Upper lobe of right lung (tissue), 1 donor: ENCODE measurements at regions not wholly inside any gene's neighbourhood (a gene's known extent, or its start where the extent isn't known, plus 50 kb on each side); places are given as distances from the start of the nearest gene placed in this dataset.

Experiments used
- ATAC-seq: fragments of 200-7000 bp; cut with Tn5 transposase; one replicate; pipeline ENCODE4 v1.9.1; 2020; ENCODE audit warnings: mild to moderate bottlenecking, moderate library complexity
- DNase-seq: peaks from one replicate; pipeline ENCODE4 v3.0.0-alpha.2; 2020
- H3K27ac ChIP-seq: fragments of 200-600 bp; one replicate; pipeline ENCODE4 v1.8.0; 2022
- H3K27me3 ChIP-seq: fragments of 200-600 bp; one replicate; pipeline ENCODE4 v1.8.0; 2022; ENCODE audit warnings: mild to moderate bottlenecking
- H3K36me3 ChIP-seq: fragments of 200-600 bp; one replicate; pipeline ENCODE4 v1.8.0; 2022
- H3K4me1 ChIP-seq: fragments of 200-600 bp; one replicate; pipeline ENCODE4 v1.8.0; 2022
- H3K4me3 ChIP-seq: fragments of 200-600 bp; one replicate; pipeline ENCODE4 v1.8.0; 2022; ENCODE audit warnings: mild to moderate bottlenecking
- H3K9me3 ChIP-seq: fragments of 200-600 bp; one replicate; pipeline ENCODE4 v1.8.0; 2022
- intact Hi-C: fragments of 100-400 bp; cut with DNase I; formaldehyde crosslinking; loops from one replicate; pipeline ENCODE4 v1.11.0; 2022
- TF ChIP-seq, protein P1 (sequence below): fragments of 200-600 bp; IDR thresholded peaks from one replicate; pipeline ENCODE4 v1.8.0; 2022; ENCODE audit warnings: antibody characterized with exemption
- donor health status: DM: no; HTN: yes; CAD: no; lungs with severe emphysema.

DNA sequence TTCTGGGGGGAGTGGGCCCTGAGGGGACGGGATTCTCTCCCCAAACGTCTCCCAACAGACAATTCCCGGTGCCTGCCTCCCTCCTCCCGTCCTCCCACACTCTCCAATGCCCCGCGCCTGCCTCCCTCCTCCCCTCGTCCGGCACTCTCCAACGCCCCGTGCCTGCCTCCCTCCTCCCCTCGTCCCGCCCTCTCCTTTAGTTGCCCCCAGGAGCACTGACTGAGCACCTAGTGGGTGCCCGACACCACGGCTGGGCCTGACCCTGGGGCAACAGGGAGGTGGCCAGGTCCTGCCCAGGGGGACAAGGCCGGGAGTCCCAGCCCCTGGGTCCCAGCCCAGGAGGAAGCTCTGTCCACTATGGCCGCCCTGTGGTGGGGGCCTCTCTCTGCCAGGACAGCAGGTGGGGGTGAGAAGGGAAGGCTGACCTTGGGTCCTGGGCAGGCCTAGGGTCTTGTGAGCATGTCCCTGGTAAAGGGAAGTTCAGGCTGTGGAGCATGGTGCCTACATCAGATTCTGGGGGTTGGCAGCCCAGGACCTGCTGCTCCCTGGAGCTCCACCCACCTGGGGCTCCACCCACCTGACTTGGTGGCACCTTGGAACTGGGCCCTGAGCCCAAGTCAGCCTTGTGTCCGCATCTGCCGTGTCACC is 942.3 kb downstream of the BRD1 start:
- TF ChIP-seq, protein P1, sequence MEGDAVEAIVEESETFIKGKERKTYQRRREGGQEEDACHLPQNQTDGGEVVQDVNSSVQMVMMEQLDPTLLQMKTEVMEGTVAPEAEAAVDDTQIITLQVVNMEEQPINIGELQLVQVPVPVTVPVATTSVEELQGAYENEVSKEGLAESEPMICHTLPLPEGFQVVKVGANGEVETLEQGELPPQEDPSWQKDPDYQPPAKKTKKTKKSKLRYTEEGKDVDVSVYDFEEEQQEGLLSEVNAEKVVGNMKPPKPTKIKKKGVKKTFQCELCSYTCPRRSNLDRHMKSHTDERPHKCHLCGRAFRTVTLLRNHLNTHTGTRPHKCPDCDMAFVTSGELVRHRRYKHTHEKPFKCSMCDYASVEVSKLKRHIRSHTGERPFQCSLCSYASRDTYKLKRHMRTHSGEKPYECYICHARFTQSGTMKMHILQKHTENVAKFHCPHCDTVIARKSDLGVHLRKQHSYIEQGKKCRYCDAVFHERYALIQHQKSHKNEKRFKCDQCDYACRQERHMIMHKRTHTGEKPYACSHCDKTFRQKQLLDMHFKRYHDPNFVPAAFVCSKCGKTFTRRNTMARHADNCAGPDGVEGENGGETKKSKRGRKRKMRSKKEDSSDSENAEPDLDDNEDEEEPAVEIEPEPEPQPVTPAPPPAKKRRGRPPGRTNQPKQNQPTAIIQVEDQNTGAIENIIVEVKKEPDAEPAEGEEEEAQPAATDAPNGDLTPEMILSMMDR = no peak
- no peaks in the 10 kb centered on the region for H3K4me1 ChIP-seq
- H3K27ac ChIP-seq = no peak overlapping the region
- peak; percentile 52 for DNase-seq
- intact Hi-C loops = no loop called here
- no peaks in the 10 kb centered on the region for H3K27me3 ChIP-seq
- ATAC-seq = no peak
- no peaks in the 10 kb centered on the region for H3K9me3 ChIP-seq
- no peaks in the 10 kb centered on the region for H3K36me3 ChIP-seq
- H3K4me3 ChIP-seq = no peak overlapping the region

DNA sequence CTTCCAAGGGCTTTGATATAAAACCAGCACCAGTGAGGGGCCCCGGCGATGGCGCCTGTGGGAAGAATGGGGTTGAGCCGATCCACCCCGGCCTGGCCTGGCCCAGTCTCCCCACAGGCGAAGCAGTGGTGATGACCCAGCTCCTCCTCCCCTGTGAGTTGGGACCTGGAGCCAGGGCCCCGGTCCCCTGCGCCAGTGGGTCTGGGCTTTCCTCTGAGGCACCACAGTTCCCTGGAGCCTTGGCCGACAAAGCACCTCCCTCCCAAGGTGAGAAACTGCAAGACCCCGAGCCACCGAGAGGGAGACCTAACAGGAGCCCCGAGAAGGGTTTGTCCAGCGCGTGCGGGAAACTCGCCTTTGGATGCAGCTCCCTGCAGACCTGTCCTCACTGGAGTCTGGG is 942.9 kb downstream of the BRD1 start:
- no peaks in the 10 kb centered on the region for H3K27me3 ChIP-seq
- H3K27ac ChIP-seq = no peak overlapping the region
- H3K4me1 ChIP-seq = no peaks in the 10 kb centered on the region
- peak; percentile 39 for DNase-seq
- no peaks in the 10 kb centered on the region for H3K36me3 ChIP-seq
- intact Hi-C loops = no loop called here
- no peak for ATAC-seq
- TF ChIP-seq, protein P1 = no peak
- no peak overlapping the region for H3K4me3 ChIP-seq
- no peaks in the 10 kb centered on the region for H3K9me3 ChIP-seq

DNA sequence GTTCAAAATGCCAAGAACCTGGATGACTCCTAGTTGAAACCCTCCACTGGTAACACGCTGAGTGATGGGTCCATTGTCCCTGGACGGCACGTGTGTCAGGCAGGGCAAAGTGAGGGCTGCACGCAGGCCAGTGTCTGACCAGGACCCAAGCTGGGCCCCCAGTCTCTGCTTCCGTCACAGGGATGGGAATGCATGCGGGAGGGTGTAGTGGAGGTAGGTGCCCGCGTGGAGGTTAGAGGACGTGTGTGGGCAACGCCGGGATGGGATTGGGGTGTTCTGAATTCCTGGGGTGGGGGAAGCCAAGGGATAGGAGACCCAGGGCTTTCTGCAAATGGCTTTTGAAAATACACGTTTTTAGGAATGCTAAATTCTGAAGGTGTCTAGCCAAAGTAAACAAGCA is 943.3 kb downstream of the BRD1 start:
- TF ChIP-seq, protein P1 = no peak
- peak; percentile 34 for DNase-seq
- no peaks in the 10 kb centered on the region for H3K27me3 ChIP-seq

DNA sequence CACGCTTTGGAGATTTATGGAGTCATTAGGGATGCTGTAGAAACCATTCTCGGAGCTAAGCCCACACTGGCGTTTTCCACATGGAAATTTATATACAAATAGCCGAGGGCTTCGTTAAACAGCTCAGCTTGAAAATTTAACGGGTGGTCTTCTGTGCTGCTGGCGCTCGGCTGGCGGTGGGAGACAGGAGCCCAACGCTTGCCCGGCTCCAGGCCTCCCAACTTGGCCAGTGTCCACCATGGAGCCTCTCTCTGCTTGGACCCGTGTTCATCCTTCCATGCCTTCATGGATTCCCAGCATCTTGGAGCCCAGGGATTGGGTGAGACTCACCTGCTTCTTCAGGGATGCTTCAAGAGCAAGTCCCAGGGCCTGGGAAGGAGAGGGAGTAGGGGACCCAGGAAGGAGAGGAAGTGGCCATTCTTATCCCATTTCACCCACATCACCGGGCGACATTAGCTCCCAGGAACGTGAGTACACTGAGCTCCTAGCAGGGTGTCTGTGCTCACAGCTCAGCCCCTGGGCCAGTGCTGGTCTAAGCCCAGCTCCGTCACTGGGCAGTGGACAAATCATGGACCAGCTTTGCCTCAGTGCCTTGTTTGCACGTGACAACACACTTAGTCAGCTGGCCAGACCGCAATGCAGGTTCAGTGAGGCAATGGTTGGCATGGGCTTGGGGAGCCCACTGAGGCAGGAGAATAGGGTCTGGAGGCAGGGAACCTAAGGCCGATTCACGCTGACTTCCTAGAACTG is 944.3 kb downstream of the BRD1 start:
- no peaks in the 10 kb centered on the region for H3K36me3 ChIP-seq
- H3K9me3 ChIP-seq = no peaks in the 10 kb centered on the region
- TF ChIP-seq, protein P1 = no peak
- no peak for ATAC-seq
- H3K27me3 ChIP-seq = no peaks in the 10 kb centered on the region
- no peak overlapping the region for H3K4me3 ChIP-seq
- intact Hi-C loops = no loop called here
- no peak overlapping the region for H3K27ac ChIP-seq
- DNase-seq = peak; percentile 26
- H3K4me1 ChIP-seq = no peaks in the 10 kb centered on the region

More for the DNA sequence above, 943.3 kb downstream of the BRD1 start:
- H3K4me1 ChIP-seq = no peaks in the 10 kb centered on the region
- no peaks in the 10 kb centered on the region for H3K9me3 ChIP-seq
- H3K27ac ChIP-seq = no peak overlapping the region
- H3K36me3 ChIP-seq = no peaks in the 10 kb centered on the region
- no peak overlapping the region for H3K4me3 ChIP-seq
- no peak for ATAC-seq
- intact Hi-C loops = no loop called here

DNA sequence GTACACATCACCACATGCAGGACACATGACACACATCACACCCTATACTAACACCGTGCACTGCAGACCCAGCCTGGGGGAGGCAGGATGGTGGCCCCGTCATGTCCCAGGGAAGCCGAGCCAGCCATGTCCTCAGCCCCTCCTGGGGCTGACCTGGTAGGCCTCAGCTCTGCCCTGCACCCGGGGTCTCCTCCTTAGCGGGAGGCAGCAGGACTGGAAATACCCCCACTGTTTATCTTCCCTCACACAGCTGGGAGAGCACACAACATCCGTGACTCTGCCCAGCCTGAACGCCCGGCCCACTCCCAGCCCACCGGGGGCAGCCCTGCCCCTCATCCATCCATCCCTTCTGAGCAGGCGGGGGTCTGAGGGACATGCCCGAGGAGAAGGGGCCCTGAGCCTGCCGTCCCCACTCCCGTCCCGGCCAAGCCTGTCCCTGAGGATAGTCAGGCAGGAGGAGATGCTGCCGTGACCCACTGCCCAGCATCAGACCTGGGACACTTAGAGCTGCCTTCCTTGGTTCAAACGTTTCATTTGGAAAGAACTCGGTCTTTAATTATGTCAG is 945.0 kb downstream of the BRD1 start:
- TF ChIP-seq, protein P1 = no peak
- no peaks in the 10 kb centered on the region for H3K9me3 ChIP-seq
- H3K4me3 ChIP-seq = no peak overlapping the region
- H3K27ac ChIP-seq = no peak overlapping the region
- H3K4me1 ChIP-seq = no peaks in the 10 kb centered on the region
- intact Hi-C loops = no loop called here
- DNase-seq (peak; percentile 45), ATAC-seq (no peak)
- no peaks in the 10 kb centered on the region for H3K27me3 ChIP-seq
- H3K36me3 ChIP-seq = no peaks in the 10 kb centered on the region
